ENCODE measurements at regions not wholly inside any gene's neighbourhood (a gene's known extent, or its start where the extent isn't known, plus 50 kb on each side); places are given as distances from the start of the nearest gene placed in this dataset.
"Not testable (repeated sequence)": the region's sequence is repeated elsewhere in the genome, so short reads cannot be mapped to it uniquely, and the experiment has no call there.

DNA sequence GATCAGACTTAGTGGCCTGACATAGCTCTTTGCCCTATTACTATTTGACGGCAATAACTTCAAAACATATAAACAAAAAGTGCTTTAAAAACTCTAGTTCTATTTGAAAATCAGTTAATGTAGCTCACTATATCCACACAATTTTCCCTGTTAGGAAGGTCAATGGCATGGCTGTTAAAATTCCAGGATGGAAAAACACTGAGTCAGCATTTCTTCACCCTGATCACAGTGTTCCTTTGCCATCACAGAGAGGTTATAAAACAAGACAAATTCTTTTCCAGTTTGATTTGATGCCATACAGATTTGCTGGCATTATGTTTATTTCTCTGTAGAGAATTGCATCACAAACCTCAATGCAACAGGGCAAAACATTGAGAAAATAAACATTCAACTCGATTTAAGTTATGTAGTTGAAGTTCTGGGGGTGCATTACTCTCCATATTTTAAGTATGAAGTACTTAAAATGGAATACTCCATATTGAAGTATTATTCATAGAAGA is 253.7 kb upstream of the HSF2 start:
- DNase-seq: no peak

DNA sequence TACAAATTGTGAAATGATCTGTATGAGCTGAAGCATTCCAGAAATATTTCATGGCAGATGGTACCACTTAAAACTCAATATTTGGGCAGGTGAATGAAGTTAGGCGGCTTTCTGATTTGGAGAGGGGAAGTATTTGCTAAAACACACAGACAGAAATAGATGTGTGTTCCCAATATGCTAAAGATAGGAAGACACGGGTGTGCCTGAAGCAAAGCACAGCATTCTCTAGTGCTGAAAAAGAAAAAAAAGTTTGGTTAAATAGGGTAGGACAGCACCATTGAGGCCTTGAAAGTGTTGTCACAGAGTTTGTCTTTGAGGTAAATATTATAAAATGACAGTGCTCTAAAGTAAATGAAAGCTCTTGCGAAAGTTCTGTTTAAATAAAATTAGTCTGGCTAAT is 252.2 kb upstream of the HSF2 start:
- DNase-seq: no peak

DNA sequence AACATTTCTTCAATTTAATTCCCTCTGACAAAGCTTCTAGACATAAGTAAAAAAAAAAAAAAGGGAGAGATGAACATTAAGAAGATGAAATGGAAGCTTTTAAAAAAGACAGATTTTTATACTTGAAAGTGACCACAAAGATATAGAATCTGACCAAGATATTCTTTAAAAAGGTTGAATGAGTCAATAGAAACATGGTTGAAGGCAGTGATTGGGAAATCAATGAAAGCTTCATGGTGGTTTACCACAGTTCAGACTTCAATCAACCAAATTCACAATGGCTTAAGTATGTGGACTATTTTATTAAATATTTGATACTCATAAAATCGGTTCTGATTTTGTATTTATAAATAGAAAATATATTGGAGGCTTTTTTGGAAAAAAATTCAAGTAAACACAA is 248.4 kb upstream of the HSF2 start:
- no peak for DNase-seq

DNA sequence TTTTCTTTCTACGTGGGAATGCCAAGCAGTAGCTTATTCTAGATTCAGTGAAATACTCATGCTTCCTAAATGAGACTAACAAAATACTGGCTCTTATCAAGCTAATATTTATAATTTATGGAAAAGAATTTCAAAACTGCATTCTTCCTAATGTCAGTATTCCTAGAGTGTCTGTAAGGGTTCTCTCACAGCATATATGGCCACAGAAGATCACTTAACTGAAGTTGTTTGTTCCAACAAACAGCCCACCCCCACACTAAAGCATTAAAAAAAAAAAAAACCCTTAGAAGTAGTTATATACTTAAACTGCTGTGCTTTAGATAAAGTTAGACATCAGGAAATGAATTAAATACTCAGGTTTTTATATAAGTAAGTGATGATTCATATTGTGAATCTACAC is 247.7 kb upstream of the HSF2 start:
- no peak for DNase-seq

DNA sequence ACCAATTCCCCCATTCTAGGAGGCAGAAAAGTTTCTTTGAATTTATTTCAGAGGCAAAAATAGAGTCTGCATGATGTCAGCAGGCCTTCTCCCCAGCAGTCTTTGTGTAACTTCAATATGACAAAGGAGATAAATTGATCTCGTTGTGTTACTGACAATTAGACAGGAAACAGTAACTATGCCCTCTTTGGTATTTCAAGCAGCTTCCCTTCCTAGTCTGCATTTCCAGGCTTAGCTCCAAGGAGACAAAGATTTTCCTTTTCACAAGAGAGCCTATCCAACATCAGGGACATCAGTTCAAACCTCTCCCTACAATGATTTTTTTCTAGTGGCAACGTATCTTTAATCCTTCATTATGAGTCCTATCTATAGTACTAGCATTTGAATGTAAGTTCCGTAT is 245.9 kb upstream of the HSF2 start:
- DNase-seq: no peak

DNA sequence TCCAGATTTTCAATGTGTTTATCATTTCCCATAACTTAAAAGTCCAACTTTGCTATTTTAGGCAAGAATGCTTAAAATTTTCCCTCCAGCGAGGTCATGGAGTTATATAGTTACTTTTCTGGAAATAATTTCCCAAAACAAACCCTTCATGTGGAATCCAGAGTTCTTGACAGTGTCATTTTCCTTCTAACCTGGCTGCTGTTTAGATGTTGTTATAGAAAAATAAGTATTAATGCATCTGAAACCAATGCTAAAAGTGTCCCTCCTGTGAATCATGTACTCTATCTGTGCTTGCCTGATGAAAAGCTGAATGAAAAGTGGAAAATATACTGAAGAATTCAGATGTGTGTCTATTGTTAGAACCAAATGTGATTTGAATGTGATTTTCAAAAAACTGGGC is 245.3 kb upstream of the HSF2 start:
- no peak for DNase-seq

DNA sequence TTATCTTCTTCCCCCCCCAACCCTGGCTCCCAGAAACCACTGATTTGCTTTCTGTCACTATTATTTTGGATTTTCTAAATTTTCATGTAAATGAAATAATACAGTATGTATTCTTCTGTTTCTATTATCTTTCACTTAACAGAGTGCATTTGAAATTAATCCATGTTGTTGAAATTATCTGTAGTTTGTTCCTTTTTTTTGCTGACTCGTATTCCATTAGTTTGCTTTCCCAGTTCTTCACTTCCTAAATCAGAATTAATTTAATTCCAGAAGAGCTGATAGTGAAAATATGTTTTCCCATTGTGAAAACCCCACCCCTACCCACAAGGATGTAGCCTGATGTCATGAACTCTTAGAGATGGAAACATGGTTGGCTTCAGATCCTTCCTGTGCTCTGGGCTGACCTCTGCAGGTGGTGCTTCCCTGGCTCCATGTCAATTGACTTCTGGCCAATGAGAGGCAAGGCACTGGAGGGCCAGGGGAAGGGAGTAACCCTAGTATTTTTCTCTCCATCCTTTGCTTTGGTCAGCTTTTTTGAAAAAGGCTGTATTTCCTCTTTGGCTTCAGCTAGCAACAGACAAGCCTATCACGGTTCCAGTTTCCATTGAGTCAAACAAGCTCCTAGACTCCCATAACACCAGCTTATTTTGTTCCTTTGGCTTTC is 244.4 kb upstream of the HSF2 start:
- DNase-seq: no peak

DNA sequence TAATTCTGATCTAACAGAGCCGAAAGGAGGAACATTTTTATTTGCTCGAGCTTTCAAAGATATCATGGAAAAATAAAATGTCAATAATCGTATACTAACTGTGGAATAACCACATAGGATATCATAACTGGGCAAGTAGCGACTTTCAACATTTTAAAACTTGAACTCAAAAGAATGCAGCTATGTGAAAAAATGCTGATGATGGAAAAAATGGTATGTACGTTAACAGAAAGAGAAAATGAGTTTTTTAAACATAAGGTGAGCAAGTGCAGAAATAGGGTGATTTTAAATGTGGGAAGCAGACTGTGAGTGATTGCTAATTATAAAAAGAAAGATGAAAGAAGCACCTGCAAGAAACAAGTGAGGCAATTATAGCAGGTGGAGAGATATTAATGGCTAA is 238.3 kb upstream of the HSF2 start:
- DNase-seq: no peak

DNA sequence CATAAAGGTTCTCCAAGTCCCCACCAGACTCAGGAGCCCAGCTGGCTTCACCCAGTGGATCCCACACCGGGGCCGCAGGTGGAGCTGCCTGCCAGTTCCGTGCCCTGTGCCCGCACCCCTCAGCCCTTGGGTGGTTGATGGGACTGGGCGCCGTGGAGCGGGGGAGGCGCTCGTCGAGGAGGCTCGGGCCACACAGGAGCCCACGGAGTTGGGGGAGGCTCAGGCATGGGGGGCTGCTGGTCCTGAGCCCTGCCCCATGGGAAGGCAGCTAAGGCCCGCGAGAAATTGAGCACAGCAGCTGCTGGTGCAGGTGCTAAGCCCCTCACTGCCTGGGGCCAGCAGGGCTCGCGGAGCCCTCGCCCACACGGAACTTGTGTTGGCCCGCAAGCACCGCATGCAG is 234.4 kb upstream of the HSF2 start:
- no peak for DNase-seq

DNA sequence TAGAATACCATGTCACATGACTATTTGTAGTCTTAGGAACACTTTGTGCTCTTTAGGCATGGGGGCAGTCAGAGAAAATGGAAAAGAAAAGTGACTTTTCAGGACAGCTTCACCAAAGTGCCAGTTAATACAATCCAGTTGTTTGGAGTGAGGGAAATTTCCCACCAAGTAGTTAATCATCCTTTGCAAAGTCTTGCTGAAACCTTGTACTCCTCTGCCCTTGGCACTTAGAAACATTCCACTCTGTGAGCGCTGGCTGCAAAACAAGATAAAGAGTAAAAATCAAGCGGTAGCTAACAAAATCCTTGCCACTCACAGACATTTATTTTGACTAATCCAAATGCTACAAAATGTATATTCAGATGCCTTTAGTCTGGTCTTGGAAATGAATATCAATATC is 229.2 kb upstream of the HSF2 start:
- DNase-seq: no peak

DNA sequence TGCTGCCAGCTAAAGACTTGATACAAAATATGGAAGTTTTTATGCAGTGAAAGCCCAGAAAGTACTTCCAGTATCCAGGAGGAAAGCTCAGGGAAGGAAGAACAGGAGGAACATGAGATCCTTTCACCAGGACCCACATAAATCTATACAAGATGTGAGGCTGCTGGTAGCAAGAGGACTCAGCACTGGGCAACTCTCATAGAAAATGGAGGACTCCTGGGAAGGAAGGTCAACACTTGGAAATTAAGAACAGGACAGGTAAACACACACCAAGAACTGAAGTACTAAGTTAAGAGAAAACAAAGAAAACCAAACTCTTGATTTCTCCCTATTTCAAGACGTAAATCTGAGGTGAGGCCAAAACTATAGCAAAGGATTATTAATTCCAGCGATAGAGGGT is 220.5 kb upstream of the HSF2 start:
- DNase-seq: no peak

DNA sequence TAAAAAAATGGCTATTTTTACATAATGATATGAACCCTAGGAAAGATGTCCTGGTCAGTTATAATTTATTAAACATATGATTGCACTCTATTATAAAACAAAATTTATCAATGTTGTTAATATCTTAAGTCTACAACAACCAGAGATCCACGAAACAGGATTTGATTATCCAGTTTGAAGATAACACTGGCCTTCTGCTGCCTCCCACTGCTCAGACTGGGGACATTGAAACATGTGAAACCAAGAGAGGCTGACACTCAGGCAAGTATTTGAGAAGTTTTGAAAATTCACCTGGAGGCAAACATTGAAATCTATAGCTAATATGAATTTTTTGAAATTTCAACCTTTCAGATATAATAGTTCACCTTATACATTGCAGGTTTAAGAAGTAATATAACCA is 219.3 kb upstream of the HSF2 start:
- no peak for DNase-seq

DNA sequence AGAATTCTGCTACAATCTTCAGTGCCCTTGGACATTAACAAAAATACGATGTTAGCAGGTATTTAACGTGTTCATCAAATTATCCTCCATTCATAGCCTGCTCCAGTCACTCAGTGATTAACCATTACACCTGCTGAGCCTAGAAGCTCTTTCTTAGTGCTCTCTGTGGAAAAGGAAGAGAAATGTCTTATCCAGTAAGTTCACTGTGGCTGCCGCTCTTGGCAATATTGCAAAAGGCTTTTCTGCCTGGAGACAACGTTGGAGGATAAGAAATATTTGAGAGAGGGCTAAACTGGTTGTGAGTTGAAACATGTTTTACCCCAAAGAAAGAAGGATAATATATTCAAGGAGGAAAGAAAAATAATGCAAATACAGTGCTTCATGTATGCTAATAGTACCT is 217.4 kb upstream of the HSF2 start:
- DNase-seq: no peak

DNA sequence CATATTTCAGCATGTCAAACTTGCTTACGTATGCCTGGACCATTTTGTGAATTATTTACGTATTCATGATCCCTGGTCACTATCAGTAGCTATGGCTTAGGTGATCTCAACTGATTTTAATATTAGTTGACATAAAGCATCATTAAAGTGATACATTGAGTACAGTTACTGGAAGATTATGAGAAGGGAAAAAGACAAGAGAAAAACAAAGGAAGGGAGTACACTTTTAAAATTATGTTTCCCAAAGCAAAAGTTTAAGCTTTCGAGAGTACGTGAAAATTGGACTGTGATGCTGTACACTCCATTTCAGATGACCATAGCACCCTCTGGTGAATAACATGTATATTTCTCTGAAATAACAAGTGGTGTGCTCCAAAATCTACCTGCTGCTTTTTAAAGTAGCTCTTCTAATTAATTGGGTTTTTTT is 215.0 kb upstream of the HSF2 start:
- peak; percentile 1 for DNase-seq

DNA sequence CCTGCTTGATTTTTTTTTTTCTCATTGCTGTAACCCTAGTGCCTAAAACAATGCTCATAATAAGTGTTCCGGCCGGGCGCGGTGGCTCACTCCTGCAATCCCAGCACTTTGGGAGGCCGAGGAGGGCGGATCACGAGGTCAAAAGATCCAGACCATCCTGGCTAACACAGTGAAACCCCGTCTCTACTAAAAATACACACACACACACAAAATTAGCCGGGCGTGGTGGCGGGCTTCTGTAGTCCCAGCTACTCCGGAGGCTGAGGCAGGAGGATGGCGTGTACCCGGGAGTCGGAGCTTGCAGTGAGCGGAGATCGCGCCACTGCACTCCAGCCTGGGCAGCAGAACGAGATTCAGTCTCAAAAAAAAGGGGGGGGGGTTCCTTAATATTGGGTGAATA is 214.0 kb upstream of the HSF2 start:
- not testable (repeated sequence) for DNase-seq

DNA sequence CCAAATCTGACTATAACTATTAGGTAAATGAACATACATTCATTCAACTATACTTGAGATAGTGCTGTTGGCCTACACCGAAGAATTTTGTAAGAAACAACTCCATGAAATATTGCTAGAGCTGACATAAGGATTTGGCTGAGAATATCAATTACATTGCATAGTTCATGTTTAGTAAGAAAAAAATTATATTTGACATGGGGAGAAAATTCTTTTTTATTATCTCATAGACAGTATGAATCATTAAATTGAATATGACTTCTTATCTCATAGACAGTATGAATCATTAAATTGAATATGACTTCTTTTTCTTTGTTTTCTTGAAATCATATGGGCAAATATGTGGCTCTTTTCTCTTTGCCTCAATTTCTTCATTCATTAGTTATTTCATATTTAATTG is 212.3 kb upstream of the HSF2 start:
- DNase-seq: no peak

DNA sequence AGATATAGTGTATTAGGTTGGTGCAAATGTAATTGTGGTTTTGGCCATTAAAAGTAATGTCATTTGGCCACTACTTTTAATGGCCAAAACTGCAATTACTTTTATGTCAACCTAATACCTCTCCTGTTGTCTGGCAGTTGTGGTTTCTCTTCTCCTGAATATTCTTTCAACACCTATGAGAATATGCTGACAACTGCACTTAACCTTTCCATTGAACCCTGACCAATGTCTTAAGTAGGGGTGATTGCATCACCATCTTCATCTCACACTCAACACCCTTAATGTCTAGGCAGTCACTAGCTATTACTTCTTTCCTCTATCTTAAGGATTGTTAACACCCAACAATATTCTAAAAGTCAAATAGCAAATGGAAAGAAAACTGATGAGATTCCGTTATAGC is 200.5 kb upstream of the HSF2 start:
- DNase-seq: no peak

DNA sequence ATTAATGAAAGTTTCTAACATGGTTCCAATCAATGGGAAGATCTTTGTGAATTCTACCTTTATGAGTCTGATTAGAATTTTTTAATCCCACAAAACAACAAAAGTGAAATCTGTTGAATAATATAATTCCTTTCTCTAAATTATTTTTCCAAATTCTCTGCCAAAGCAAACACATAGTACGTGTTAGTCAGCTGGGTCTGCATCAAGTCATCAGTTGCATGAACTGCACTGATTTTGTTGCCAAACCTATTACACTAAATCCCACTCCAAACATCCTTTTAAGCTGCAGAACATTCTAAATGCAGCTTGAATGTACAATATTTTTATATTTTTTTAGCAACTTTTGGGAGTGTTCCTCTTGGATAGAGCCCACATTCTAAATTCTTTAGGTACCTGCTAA is 199.0 kb upstream of the HSF2 start:
- DNase-seq: no peak

DNA sequence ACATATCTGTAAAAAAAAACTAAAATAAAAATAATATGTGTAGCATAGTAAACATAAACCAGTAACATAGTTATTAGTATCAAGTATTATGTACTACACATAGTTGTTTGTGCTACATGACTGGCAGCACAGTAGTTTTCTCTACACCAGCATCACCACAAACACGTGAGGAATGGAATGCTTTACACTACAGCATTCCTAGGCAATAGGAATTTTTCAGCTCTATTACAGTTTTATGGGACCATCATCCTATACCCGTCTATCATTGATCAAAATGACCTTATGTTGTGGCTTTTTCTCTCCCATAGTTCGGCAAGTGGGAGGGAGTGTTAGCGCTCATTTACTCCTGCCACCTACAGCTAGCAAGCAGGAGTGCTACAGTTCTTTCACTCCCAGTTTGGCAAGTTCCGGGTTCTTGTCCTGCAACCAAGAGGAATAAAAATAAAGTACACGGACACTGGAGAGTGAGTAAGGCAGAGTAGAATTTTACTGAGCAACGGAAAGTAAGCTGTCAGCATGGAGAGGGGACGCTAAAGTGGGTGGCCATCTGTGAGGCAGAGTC is 196.8 kb upstream of the HSF2 start:
- no peak for DNase-seq

DNA sequence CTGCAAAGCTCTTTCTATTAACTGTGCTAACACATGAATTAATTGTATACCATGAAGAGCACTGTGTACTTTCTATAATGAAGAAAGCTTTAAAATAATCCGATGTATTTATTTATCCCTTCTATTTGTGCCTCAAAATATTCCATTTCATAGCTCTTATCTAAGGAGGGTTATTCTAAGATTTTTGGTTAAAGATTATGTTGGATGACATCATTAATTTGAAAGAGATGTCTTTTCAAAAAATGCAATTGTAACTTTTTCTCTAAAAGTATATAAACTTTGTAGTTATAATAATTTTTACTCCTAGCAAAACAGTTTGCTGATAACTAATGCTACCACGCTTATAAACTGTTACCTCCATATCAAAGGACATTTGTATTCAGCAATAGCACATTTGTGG is 192.4 kb upstream of the HSF2 start:
- no peak for DNase-seq

DNA sequence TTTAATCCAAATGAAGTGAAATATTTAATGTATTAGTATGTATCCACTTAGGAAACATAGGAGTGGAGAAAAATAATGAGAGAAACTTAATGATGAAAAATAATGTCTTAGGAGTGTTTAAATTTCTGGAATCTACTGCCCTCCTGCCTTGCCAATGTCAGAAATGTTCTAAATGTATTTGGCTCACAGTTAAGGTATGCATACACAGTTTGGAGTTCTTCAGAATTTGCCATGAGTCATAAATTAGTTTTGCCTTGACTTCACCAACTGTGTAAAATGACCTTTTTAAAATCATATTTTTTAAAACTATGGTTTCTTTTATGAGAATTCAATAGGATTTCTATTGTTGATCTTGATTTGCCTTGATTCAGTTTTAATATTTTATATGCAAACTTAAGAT is 191.7 kb upstream of the HSF2 start:
- no peak for DNase-seq

DNA sequence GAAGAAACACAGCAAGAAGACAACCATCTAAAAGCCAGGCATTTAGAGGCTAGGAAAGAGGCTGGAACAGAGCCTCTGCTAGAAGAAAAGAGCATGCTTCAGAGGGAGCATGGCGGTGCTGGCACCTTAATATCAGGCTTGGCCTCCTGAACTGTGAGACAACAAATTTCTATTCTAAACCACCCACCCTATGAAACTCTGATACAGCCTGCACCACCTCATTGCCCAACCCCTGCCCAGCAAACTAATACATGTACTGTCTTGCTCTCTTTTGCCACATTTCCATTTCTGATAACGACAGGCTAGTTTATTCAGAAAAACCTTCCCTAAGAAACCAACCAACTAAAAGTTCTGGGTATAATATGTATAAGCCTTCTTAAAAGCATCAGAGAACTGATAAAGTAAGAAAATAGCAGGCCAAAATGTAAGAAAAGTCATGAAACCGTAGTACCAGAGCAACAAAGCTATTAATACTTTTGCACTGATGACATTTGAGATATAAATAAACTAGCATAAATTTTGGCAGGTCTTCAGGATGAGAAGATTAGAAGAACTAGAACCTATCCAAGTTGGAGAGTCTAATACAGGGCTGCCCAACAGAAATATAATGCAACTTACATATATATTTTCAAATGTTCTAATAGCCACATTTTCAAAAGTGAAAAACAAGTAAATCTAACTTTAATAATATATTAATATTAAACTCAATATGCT is 184.7 kb upstream of the HSF2 start:
- DNase-seq: no peak

DNA sequence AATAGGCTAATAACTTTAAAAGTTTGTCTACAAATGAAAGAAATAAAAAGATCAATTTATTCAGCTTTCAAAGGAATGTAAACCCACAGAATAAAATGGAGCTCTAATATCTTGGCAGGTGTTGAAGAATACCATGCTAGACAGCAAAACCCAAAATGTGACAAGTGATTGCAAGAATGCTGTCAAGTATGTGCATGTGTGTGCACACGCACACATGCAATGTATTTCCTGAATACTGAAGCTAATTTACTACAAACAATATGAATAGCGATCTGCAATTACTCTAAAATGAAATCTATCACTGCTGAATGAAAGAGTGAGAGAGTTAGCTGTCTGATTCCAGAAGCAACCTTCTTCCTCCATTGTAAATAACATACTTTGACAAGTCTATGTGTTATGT is 179.2 kb upstream of the HSF2 start:
- no peak for DNase-seq

DNA sequence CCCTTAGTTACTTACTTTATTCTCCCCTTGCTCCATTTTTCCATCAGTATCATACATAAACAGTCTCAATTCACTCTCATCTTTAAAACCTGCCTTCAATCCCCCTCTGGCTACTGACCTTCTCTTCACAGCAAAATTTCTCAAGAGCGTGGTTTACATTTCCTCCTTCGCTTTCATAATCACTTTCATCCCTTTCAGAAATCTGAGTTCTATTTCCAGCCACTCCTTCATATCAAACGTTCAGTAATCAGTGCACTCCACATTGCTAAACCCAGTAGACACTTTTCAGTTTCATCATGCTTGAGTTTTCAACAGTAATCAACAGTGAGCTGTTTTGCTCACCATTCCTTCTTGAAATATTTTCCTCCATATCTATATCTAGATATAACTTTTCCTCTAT is 176.7 kb upstream of the HSF2 start:
- DNase-seq: no peak

DNA sequence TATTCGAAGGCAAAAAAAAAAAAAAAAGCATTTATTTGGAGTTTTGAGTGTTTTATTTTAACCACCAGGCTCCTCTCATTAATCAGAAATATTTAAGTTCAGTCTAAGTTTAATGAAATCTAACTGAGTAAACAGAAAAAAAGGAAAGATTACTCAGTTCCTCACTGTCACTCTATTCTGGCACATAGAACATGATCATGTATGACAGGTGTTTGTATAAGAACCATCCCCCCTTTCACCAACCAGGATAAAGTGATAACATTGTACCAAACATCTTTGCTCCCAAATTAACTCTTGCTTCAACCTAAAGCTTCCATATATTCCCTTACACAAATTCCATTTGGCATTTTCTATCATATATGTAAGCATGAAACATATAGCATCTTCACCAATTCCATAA is 176.2 kb upstream of the HSF2 start:
- no peak for DNase-seq

All from activated CD4-positive, alpha-beta T cell treated with anti-CD3 and anti-CD28 coated beads, Interleukin-2, amount 50 U/mL, for 16 hours (primary cell).